K562 (cell line): ENCODE measurements at regions not wholly inside any gene's neighbourhood (a gene's known extent, or its start where the extent isn't known, plus 50 kb on each side); places are given as distances from the start of the nearest gene placed in this dataset.

Source experiments
- ATAC-seq: fragments of 200-7000 bp; cut with Tn5 transposase; 3 replicates; pipeline ENCODE4 v1.9.1; 2020; ENCODE audit warnings: moderate library complexity
- BruUV-seq: library from RNA; stranded (reverse); fragments of 400-500 nt; replicated peaks from 2 replicates; lab custom pipeline; 2021; lab: Mats Ljungman, UMichigan
- CTCF ChIA-PET: fragments of 300-600 bp; formaldehyde crosslinking; extraction: SDS; loops from one replicate; lab custom pipeline; 2021; ENCODE audit warnings: low intra/inter-chr PET ratio; lab: Yijun Ruan, JAX
- POLR2A ChIA-PET: fragments of 300-600, 350-650 bp; sonication (Branson Sonifier 250); formaldehyde crosslinking; extraction: SDS; loops from one replicate; lab custom pipeline; 2021; ENCODE audit warnings: antibody characterized with exemption, inconsistent platforms; lab: Yijun Ruan, JAX
- DNase-seq, 4 experiments: peaks; one replicate each; pipeline versions ENCODE4 v3.0.0 to v3.0.0-alpha.2; 2011 to 2018; ENCODE audit warnings: low spot score in 3 of 4, mixed read lengths in 3 of 4; ENCODE audit errors: extremely low read depth in 1 of 4
- FAIRE-seq: peaks from 2 replicates; lab custom pipeline; 2011; peaks lifted over from hg19 to GRCh38; lab: Jason Lieb, UNC
- H2AFZ ChIP-seq: 2 replicates; pipeline ENCODE4 v1.6.0; 2011; ENCODE audit warnings: low read depth, low read length, control low read depth, inconsistent platforms
- H3K27ac ChIP-seq: fragments of 200-600 bp; 3 replicates; pipeline ENCODE4 v1.8.0; 2011; ENCODE audit warnings: low read depth, mild to moderate bottlenecking, control low read depth, inconsistent platforms, low read length, moderate library complexity, mixed read lengths; ENCODE audit errors: extremely low read depth
- H3K27me3 ChIP-seq, 2 experiments: fragments of 300-600 bp in 1 of 2; 2 replicates in 1 of 2; 3 replicates in 1 of 2; pipeline versions ENCODE4 v1.6.0 to v1.8.0; 2011; ENCODE audit warnings: inconsistent platforms in 2 of 2, low read length in 2 of 2, mild to moderate bottlenecking in 1 of 2, mixed read lengths in 1 of 2, moderate library complexity in 1 of 2; ENCODE audit not compliant: control insufficient read depth in 2 of 2, insufficient read depth in 2 of 2
- H3K36me3 ChIP-seq: fragments of 300-600 bp; 3 replicates; pipeline ENCODE4 v1.8.0; 2011; ENCODE audit warnings: mild to moderate bottlenecking, low read length, inconsistent platforms; ENCODE audit not compliant: control insufficient read depth, insufficient read depth
- H3K4me1 ChIP-seq, 2 experiments: fragments of 200-600 bp in 1 of 2; replicated peaks in 1 of 2; 2 replicates in 1 of 2; 3 replicates in 1 of 2; pipeline versions ENCODE4 v1.5.1 to v1.8.0; 2011; ENCODE audit warnings: inconsistent platforms in 2 of 2, low read length in 2 of 2, mild to moderate bottlenecking in 1 of 2, mixed read lengths in 1 of 2, moderate library complexity in 1 of 2; ENCODE audit not compliant: control insufficient read depth in 2 of 2, insufficient read depth in 2 of 2
- H3K4me2 ChIP-seq: 2 replicates; pipeline ENCODE4 v1.6.1; 2011; ENCODE audit warnings: low read length, control low read depth, inconsistent platforms, mixed read lengths; ENCODE audit not compliant: insufficient read depth
- H3K4me3 ChIP-seq: fragments of 200-600 bp; sonication (generic), shearing (Covaris generic); 2 replicates; pipeline ENCODE4 v1.5.1; 2016; ENCODE audit warnings: control low read depth, inconsistent platforms
- H3K79me2 ChIP-seq: fragments of 200-600 bp; 3 replicates; pipeline ENCODE4 v1.8.0; 2011; ENCODE audit warnings: low read length, inconsistent platforms; ENCODE audit not compliant: control insufficient read depth, insufficient read depth
- H3K9ac ChIP-seq, 2 experiments: 2 replicates each; pipeline versions ENCODE4 v1.6.0 to v1.6.1; 2011; ENCODE audit warnings: low read depth in 2 of 2, low read length in 2 of 2, control low read depth in 1 of 2, inconsistent platforms in 1 of 2, mild to moderate bottlenecking in 1 of 2, mixed read lengths in 1 of 2; ENCODE audit not compliant: insufficient read depth in 1 of 2
- H3K9me1 ChIP-seq: one replicate; pipeline ENCODE4 v1.6.0; 2011; ENCODE audit warnings: inconsistent platforms, mild to moderate bottlenecking, low read length, moderate library complexity; ENCODE audit not compliant: control insufficient read depth, insufficient read depth
- H3K9me3 ChIP-seq: replicated peaks from 2 replicates; pipeline ENCODE4 v1.5.1; 2011; ENCODE audit warnings: low read depth, low read length, inconsistent platforms; ENCODE audit not compliant: control insufficient read depth, insufficient read depth
- H4K20me1 ChIP-seq: replicated peaks from 2 replicates; pipeline ENCODE4 v1.6.1; 2011; ENCODE audit warnings: low read length, inconsistent platforms, mixed read lengths; ENCODE audit not compliant: control insufficient read depth, insufficient read depth
- CTCF ChIP-seq, 3 experiments: IDR thresholded peaks in 2 of 3; conservative IDR thresholded peaks in 1 of 3; 2 replicates each; pipeline ENCODE4 v1.5.1; 2011 to 2012; ENCODE audit warnings: low read length in 3 of 3, mild to moderate bottlenecking in 3 of 3, control low read depth in 2 of 3, improper control_type of control experiment in 1 of 3, inconsistent platforms in 1 of 3, low read depth in 1 of 3, mixed read lengths in 1 of 3, moderate library complexity in 1 of 3; ENCODE audit not compliant: insufficient read depth in 2 of 3
- DPF2 ChIP-seq: fragments of 450-650 bp; IDR thresholded peaks from 2 replicates; pipeline ENCODE4 v1.6.1; 2016
- E2F3 ChIP-seq: fragments of 250-450 bp; sonication (Bioruptor Pico); IDR thresholded peaks from 2 replicates; pipeline ENCODE4 v1.4.0; 2020; ENCODE audit warnings: mild to moderate bottlenecking
- ETV6 ChIP-seq, 3 experiments: fragments of 150-350 bp in 1 of 3; sonication (generic) in 1 of 3; formaldehyde crosslinking in 1 of 3; IDR thresholded peaks; 2 replicates each; pipeline versions ENCODE4 v1.6.1 to v1.8.0; 2014 to 2022; ENCODE audit warnings: borderline replicate concordance in 2 of 3, low read depth in 2 of 3, antibody characterized with exemption in 1 of 3, low read length in 1 of 3, mild to moderate bottlenecking in 1 of 3, missing genetic modification reagents in 1 of 3
- FOXO4 ChIP-seq: fragments of 450-650 bp; formaldehyde crosslinking; IDR thresholded peaks from 2 replicates; pipeline ENCODE4 v1.4.0; 2020; ENCODE audit warnings: mild to moderate bottlenecking, moderate library complexity
- MBD1 ChIP-seq: fragments of 250-450 bp; sonication (Bioruptor Pico); IDR thresholded peaks from 2 replicates; pipeline ENCODE4 v1.8.0; 2022; ENCODE audit warnings: inconsistent platforms
- POLR2AphosphoS5 ChIP-seq: IDR thresholded peaks from 2 replicates; pipeline ENCODE4 v1.6.1; 2011; ENCODE audit warnings: mild to moderate bottlenecking, low read depth, low read length, moderate library complexity; ENCODE audit not compliant: control insufficient read depth, insufficient read depth
- PREB ChIP-seq: sonication (generic); formaldehyde crosslinking; IDR thresholded peaks from 2 replicates; pipeline ENCODE4 v1.8.1; 2023; ENCODE audit warnings: mild to moderate bottlenecking, missing genetic modification reagents
- RAD21 ChIP-seq, 2 experiments: fragments of 250-450 bp in 1 of 2; fragments of 450-650 bp in 1 of 2; sonication (Bioruptor Pico) in 1 of 2; formaldehyde crosslinking in 1 of 2; IDR thresholded peaks in 1 of 2; conservative IDR thresholded peaks in 1 of 2; 2 replicates each; pipeline versions ENCODE4 v1.4.0 to v1.8.0; 2020 to 2022; ENCODE audit warnings: mild to moderate bottlenecking in 2 of 2, moderate library complexity in 1 of 2
- SMC3 ChIP-seq: conservative IDR thresholded peaks from 2 replicates; pipeline ENCODE4 v1.6.1; 2011; ENCODE audit warnings: low read depth, low read length, improper control_type of control experiment; ENCODE audit not compliant: insufficient read depth
- SPI1 ChIP-seq: IDR thresholded peaks from 2 replicates; pipeline ENCODE4 v1.6.1; 2011; ENCODE audit warnings: low read depth, low read length, control low read depth, borderline replicate concordance
- SRSF3 ChIP-seq: fragments of 200-400 bp; formaldehyde crosslinking; IDR thresholded peaks from 2 replicates; pipeline ENCODE4 v1.6.1; 2016; ENCODE audit warnings: mild to moderate bottlenecking, low read length, moderate library complexity; ENCODE audit not compliant: insufficient read depth
- TRIM24 ChIP-seq, 2 experiments: fragments of 450-650 bp; IDR thresholded peaks; 2 replicates each; pipeline ENCODE4 v1.6.1; 2016
- ZNF316 ChIP-seq: fragments of 450-650 bp; IDR thresholded peaks from 2 replicates; pipeline ENCODE4 v1.6.1; 2016
- WGBS: fragments of 100-300 bp; shearing (Covaris generic); methylation state at CpG from one replicate; pipeline ENCODE4 v1.1.6; 2016; ENCODE audit warnings: low coverage, mixed read lengths; ENCODE audit not compliant: insufficient coverage; ENCODE audit errors: missing lambda C conversion rate; 5-methylcytosine and 5-hydroxymethylcytosine counted together
- in situ Hi-C: fragments of 300-500 bp; cut with MboI; formaldehyde crosslinking; loops from 4 replicates; pipeline ENCODE4 v1.15.0; 2018; ENCODE audit warnings: inconsistent platforms, mixed read lengths
- intact Hi-C: fragments of 100-400 bp; cut with micrococcal nuclease; formaldehyde crosslinking; loops from 2 replicates; pipeline ENCODE4 v1.14.2; 2022

- no peak for TF ChIP-seq SRSF3
- no peak for TF ChIP-seq FOXO4 (CRISPR knock-in tag)
- TF ChIP-seq SMC3, result no peak
- TF ChIP-seq E2F3, result no peak
- no peak for TF ChIP-seq MBD1
- no peak for TF ChIP-seq ETV6 (IDR thresholded peaks at IDR 0.05; ENCODE audit: borderline replicate concordance in 1 of 2, low read depth in 2 of 2, low read length in 1 of 2)
- TF ChIP-seq ETV6 (CRISPR knock-in tag; IDR thresholded peaks at IDR 0.05; ENCODE audit: borderline replicate concordance), result no peak
Observed at GRCh38 chr18:3388980-3389379, 61.0 kb upstream of the TGIF1 start (continued).

GRCh38 chr18:3389977-3390376, 60.0 kb upstream of the TGIF1 start:
- 0 out of 2 replicates have a peak overlapping the region, but pooled peaks have one; percentile 21 for H2AFZ ChIP-seq

More at GRCh38 chr18:3389977-3390376, 60.0 kb upstream of the TGIF1 start:
- no peak overlapping the region for H3K9ac ChIP-seq
- H3K4me1 ChIP-seq, result peaks cover 0 to 3% of the 10 kb centered on the region in 2 experiments; a peak in 2 of 5 replicates
- BruUV-seq, result no TSS peak
- ChIA-PET CTCF (no interaction called here), POLR2A (interaction anchor here (2.3 kb wide), 1 partner anchor 14 kb away, joined by 8 read pairs; no protein-coding TSS in a partner anchor)
- H3K27me3 ChIP-seq, result peaks cover 0 to 4% of the 10 kb centered on the region in 2 experiments; a peak in 1 of 5 replicates
- ATAC-seq (peak; percentile 73), DNase-seq (no peak), FAIRE-seq (no peak)
- H4K20me1 ChIP-seq, result no peaks in the 10 kb centered on the region
- no peak overlapping the region for H3K4me2 ChIP-seq
- no peaks in the 10 kb centered on the region for H3K36me3 ChIP-seq
- peak in 1 of 2 experiments; percentile 24; a peak in 1 of 4 replicates for TF ChIP-seq RAD21 (CRISPR knock-in tag; conservative IDR thresholded peaks at IDR 0.05 in 1 of 2, IDR thresholded peaks at IDR 0.05 in 1 of 2)
- TF ChIP-seq CTCF (IDR thresholded peaks at IDR 0.05 in 2 of 3, conservative IDR thresholded peaks at IDR 0.05 in 1 of 3; ENCODE audit: insufficient read depth in 2 of 3, low read depth in 1 of 3, low read length in 3 of 3), result 0 out of 6 replicates have a peak, but pooled peaks of 1 of the 3 experiments have one; percentile 7
- TF ChIP-seq POLR2AphosphoS5, result no peak
- peak; percentile 45; the same call in 1 of the 2 replicates for TF ChIP-seq SPI1
- TF ChIP-seq DPF2, result no peak
- TF ChIP-seq ZNF316, result no peak
- TF ChIP-seq PREB (CRISPR knock-in tag), result no peak
- no peak for TF ChIP-seq TRIM24 (IDR thresholded peaks at IDR 0.05)
- intact Hi-C loops, result no loop called here
- no peaks in the 10 kb centered on the region for H3K9me3 ChIP-seq
- WGBS, result 20% methylated on average over 3 of the region's 3 CpGs
- no peak overlapping the region for H3K4me3 ChIP-seq
- no peaks in the 10 kb centered on the region for H3K79me2 ChIP-seq
- in situ Hi-C loops, result no loop called here
- H3K27ac ChIP-seq, result no peak overlapping the region
- no peaks in the 10 kb centered on the region for H3K9me1 ChIP-seq
